GM21619 (cell line): ENCODE measurements at regions not wholly inside any gene's neighbourhood (a gene's known extent, or its start where the extent isn't known, plus 50 kb on each side); places are given as distances from the start of the nearest gene placed in this dataset.

Source experiments
- ATAC-seq: cut with Tn5 transposase; IDR thresholded peaks from one replicate; pipeline ENCODE4 v1.9.1; 2021; ENCODE audit not compliant: unreplicated experiment

DNA sequence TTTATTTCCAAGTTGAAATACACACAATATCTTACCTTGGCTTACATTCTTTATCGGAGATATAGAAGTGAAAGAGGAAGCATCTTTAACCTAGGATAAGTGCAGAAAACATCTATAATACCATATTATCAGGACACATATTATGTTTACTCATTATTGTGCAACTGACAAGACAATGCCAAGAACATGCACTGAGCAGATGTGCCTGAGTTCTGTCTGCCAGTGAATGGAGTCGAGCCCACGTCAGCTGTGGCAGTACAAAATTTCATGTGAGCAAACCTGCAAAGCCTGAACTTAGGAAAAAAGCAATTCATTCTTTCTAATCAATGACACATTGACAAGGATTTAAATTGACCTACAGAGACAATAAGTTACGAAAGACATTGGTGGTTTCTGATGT is 154.4 kb downstream of the AXIN2 start:
- ATAC-seq = no peak

DNA sequence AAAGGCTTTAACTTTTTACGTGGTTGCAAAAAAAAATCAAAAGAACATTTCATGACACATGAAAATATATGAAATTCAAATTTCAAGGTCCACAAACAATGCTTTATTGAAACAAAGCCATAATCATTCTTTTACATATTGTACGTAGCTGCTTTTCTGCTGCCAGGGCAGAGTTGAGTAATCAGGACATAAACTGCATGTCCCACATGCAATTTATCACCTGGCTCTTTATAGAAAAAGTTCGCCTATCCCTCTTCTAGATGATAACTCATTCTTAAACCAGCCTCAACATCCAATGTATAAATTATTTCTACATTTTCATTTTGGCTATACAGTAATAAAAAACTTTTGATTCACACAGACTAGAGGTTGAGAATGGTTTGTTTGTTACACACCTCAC is 154.9 kb downstream of the AXIN2 start:
- ATAC-seq = no peak

GRCh38 chr17:65405563-65405962 is 155.9 kb downstream of the AXIN2 start:
- no peak for ATAC-seq

DNA sequence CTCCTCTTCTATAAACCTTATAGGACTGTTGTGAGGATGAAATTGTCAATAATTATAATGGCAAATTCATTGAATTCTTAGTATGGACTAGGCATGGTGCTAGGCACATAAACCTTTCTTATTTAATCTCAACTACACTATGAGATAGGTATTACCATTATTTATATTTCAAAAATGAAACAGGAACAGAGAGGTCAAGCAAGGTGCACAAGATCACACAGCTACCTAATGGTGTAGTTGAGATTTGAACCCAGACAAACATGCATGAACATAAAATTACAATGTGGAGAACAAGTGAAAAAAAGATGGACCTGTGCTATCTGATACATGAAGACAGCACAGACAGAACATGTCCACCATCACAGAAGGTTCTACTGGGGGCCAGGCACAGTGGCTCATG is 156.7 kb downstream of the AXIN2 start:
- ATAC-seq = no peak

- ATAC-seq = no peak
These were observed 157.8 kb downstream of the AXIN2 start for GRCh38 chr17:65403626-65404025.

DNA sequence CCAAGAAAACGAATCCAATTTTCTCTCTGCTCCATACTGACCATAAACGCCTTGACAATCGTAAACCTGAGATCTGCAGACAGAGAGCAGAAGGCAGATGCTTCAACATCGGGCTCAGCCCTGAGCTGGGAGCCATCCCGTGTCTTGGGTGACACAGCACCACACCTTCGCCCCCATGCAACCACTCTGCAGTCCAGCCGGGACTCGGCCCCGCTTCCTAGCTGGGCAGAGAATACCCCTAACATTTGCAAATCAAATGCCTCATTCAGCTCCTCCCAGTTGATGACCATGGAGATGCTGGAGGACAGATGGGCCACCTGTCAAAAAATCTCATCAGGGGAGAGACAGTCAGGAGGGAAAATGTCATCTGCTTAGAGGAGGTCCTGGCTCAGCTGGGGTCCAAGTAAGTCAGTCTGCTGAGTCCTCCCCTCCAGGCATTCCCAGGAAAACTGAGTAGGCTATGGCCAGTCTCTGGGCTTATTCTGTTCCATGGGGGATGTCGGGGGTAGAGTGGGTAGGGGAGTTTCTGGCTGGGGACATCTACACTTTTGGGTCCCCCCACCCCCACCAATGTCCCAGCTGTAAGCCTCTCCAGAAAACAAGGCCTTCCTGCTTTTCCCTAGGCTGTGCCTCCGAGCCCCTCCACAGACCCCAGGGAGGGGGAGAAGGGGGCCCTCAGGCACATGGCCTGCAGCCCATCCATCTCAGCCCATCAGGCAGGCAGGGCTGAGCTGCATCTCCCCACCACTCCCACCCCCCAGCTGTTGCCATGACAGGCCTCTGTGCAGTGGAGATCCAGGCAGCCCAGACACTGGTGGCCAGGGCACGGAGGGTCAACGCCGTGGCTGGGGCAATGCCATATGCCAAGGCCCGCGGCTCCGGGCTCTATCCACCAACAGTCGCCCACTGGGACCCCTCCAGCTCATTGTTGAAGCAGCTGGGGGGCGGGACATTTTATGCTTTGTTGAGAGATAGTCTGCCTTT is 158.6 kb downstream of the AXIN2 start:
- ATAC-seq = no peak

- ATAC-seq = no peak
These were observed 159.9 kb downstream of the AXIN2 start for GRCh38 chr17:65401561-65401960.

- ATAC-seq = no peak
These were observed 160.7 kb downstream of the AXIN2 start for GRCh38 chr17:65400701-65401100.

DNA sequence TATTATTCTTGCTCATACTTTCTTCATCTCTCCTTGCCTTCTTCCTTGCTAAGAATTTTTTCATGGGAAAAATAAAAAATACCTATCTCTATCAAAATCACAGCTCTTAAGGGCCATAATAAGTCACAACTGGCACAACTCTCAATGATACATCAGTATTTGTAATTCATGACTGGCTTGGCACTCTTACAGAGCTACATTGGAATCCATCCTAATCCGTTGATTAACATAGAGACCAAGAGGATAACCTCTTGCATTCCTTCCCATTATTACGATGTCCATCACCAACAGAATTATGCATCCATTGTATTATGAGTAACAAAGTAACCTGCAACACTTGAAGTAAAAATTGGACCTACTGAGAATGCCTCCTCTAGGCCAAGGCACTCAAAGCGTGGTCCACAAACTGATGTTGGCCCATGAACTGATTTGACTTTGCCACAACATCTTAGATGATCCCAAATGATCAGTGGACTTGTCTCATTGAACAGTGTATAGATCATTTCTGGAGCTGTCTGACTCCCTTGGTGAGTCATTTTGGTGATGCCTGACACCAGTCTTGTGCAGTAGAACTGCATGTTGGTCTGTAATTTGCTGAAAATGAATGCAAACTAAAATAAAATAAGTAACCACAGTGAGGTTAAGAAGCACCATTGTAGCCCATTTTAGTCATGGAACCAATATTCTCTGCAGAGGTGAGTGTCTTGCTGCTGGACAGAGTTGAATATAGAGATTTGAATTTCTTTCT is 163.2 kb downstream of the AXIN2 start:
- ATAC-seq = no peak

DNA sequence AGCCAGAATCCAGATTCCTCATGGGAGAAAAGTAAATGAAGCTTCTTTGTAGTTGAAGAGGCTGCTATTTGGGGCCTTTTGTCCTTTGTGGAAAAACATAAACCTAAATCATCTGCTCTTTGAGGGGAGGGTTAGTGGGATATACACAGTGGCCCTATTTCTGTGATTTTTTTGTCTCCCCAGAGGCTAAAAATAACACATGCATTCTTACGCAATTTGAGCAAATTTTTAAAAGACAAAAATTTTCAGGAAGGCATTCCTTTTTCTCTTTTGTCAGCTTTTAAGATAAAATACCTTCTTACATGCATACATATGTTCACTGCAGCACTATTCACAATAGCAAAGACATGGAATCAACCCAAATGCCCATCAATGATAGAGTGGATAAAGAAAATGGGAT is 165.5 kb downstream of the AXIN2 start:
- ATAC-seq = no peak

DNA sequence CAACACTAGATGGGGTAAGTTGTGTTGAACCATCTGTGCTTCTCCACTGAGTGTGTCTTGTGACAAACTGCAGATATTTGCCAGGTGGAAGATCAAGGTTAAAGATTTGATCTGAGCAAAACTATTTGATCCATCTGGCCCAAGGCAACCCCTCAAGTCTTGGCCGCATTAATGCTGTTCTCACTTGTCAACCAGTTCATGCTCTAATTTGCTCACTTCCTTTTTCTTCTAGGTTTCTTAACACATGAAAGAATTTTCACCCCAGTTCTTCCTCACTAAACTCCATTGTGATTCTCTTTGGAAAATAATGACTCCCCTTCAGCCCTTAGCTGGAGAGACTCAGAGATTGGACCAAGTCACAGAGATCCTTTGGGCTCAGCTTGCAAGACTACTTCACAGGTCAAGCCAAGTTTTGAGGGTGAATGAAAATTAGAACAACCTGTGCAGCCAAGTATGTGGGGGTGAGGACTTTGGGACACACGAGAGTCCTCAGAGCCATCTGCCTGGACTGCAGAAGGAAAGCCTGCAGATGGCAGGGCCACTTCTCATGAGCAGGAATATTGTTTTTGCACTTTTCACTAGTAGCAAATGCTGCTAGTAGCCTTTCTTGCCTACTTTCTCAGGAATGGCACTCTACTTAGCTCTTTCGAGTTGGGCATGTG is 166.5 kb downstream of the AXIN2 start:
- no peak for ATAC-seq

- no peak for ATAC-seq
These were observed 167.9 kb downstream of the AXIN2 start for GRCh38 chr17:65393514-65393913.

GRCh38 chr17:65389949-65390348 is 171.5 kb downstream of the AXIN2 start:
- no peak for ATAC-seq

DNA sequence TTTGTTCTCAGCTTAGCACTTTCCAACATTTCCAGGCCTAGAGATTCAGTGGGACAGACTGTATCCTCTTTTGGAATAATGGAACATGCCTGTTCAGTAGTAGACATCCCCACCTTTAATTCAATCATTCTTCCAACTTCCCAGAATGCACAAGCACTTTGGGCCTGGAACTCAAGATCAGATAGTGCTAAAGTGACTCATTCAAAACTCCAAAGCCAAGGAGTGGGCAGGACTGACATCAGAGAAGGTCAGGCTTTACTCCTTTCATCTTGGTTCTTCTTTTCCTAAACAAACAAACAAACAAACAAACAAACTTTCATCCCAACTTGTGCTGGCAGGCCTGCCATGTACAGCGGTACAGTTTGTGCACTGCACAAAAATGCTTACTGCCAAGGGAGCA is 172.0 kb downstream of the AXIN2 start:
- no peak for ATAC-seq

GRCh38 chr17:65388911-65389310 is 172.5 kb downstream of the AXIN2 start:
- ATAC-seq = no peak

DNA sequence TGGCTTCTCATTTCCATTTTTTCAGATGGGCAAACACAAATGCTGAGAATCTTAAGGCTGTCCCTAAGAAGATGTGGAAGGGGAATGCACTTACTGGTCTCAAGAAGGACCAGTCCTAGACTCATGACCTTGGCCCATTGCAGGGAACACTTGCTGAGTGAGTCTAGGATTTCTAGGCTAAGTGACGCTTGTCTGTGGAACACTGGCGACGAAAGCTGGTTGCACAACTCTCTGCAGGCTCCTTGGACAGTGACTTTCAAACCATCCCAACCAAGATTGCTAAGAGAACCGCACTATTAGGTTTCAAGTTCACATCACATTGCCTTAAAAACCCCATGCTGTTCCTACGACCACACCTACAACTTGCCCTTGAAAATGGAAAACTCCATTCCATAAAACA is 174.1 kb downstream of the AXIN2 start:
- no peak for ATAC-seq

- no peak for ATAC-seq
These were observed 175.7 kb downstream of the AXIN2 start for GRCh38 chr17:65385726-65386125.

DNA sequence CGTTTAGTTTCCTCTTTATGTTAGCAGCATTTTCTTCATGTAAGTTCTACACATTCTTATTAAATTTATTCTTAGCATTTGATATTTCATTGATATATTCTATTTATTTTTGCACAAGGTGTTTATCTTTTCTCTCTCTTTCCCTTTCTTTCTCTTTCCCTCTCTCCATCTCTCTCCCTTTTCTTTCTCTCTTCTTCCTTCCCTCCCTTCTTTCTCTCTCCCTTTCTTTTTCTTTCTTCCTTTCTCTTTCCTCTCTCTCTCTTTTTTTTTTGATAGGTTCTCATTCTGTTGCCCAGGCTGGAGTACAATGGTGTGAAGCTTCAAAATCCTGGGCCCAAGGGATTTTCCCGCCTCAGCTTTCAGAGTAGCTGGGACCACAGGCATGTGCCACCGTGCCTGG is 176.4 kb downstream of the AXIN2 start:
- no peak for ATAC-seq

DNA sequence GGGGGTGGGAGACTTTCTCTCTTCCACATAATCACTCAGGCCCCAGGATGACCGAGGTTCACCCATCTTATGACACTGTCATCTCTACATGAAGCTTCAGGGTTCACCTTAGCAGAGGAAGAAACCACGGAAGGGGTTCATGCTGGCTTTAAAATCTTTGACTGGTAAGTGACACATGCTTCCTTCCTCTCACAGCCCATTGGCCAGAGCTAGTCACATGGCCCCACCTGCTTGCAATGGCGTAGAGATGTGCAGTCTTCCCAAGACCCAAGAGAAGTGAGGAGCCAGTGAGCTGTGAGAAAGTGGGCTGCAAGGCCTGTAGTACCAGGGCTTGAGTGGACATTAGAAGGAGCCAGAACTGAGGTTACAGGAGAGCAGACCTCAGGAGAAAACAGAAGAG is 180.3 kb downstream of the AXIN2 start:
- ATAC-seq = no peak

GRCh38 chr17:65374966-65375365 is 186.5 kb downstream of the AXIN2 start:
- no peak for ATAC-seq

- ATAC-seq = no peak
These were observed 189.7 kb downstream of the AXIN2 start for GRCh38 chr17:65371702-65372101.
